ENCODE measurements at regions not wholly inside any gene's neighbourhood (a gene's known extent, or its start where the extent isn't known, plus 50 kb on each side); places are given as distances from the start of the nearest gene placed in this dataset.

GRCh38 chr2:83873110-83873509, 586.0 kb downstream of the SUCLG1 start:
- ChIA-PET POLR2A (no interaction called here), CTCF (no interaction called here)
- in situ Hi-C loops (cut with HindIII; ENCODE audit: low pct_unique_long_range_greater_than_20kb, low sequenced_read_pairs) (no loop called here), intact Hi-C loops (cut with micrococcal nuclease; ENCODE audit: unreplicated experiment) (no loop called here)
- Histone ChIP-seq H3K36me3 (ENCODE audit: control insufficient read depth, insufficient read depth, low read length) (no peaks in the 10 kb centered on the region), H3K4me3 (ENCODE audit: low read depth in 2 of 2, low read length in 2 of 2) (no peak overlapping the region), H3K4me1 (ENCODE audit: control insufficient read depth, insufficient read depth, low read length) (no peaks in the 10 kb centered on the region), H3K27me3 (ENCODE audit: control insufficient read depth, insufficient read depth, low read length) (no peaks in the 10 kb centered on the region), H3K9me3 (ENCODE audit: control insufficient read depth, insufficient read depth, low read depth, low read length) (no peaks in the 10 kb centered on the region), H3K27ac (ENCODE audit: low read length) (no peak overlapping the region)
- ATAC-seq: no peak
- no peak for DNase-seq (ENCODE audit: low read depth, low spot score)
- no TSS peak for BruUV-seq (replicated peaks)
- TF ChIP-seq SIN3A (IDR thresholded peaks at IDR 0.05; ENCODE audit: borderline replicate concordance, insufficient read depth, low read depth, low read length) (no peak), TCF7L2 (IDR thresholded peaks at IDR 0.05; ENCODE audit: low read depth, low read length) (no peak), REST (IDR thresholded peaks at IDR 0.05; ENCODE audit: insufficient read depth in 1 of 2, low read depth in 2 of 2, low read length in 1 of 2) (no peak), CTCF (IDR thresholded peaks at IDR 0.05) (no peak), POLR2AphosphoS5 (IDR thresholded peaks at IDR 0.05; ENCODE audit: low read depth, low read length) (no peak)

- ChIA-PET POLR2A (no interaction called here), CTCF (no interaction called here)
- Histone ChIP-seq H3K27me3 (ENCODE audit: control insufficient read depth, insufficient read depth, low read length) (no peaks in the 10 kb centered on the region), H3K27ac (ENCODE audit: low read length) (no peak overlapping the region), H3K36me3 (ENCODE audit: control insufficient read depth, insufficient read depth, low read length) (no peaks in the 10 kb centered on the region; the same call in 1 of the 2 replicates), H3K4me3 (ENCODE audit: low read depth in 2 of 2, low read length in 2 of 2) (no peak overlapping the region), H3K4me1 (ENCODE audit: control insufficient read depth, insufficient read depth, low read length) (no peaks in the 10 kb centered on the region), H3K9me3 (ENCODE audit: control insufficient read depth, insufficient read depth, low read depth, low read length) (no peaks in the 10 kb centered on the region)
- intact Hi-C loops (cut with micrococcal nuclease; ENCODE audit: unreplicated experiment): no loop called here
- no peak for TF ChIP-seq SIN3A (IDR thresholded peaks at IDR 0.05; ENCODE audit: borderline replicate concordance, insufficient read depth, low read depth, low read length)
- TF ChIP-seq POLR2AphosphoS5 (IDR thresholded peaks at IDR 0.05; ENCODE audit: low read depth, low read length): no peak
- no peak for TF ChIP-seq TCF7L2 (IDR thresholded peaks at IDR 0.05; ENCODE audit: low read depth, low read length)
- TF ChIP-seq CTCF (IDR thresholded peaks at IDR 0.05): no peak
- no peak for TF ChIP-seq REST (IDR thresholded peaks at IDR 0.05; ENCODE audit: insufficient read depth in 1 of 2, low read depth in 2 of 2, low read length in 1 of 2)
- BruUV-seq (replicated peaks): no TSS peak
- in situ Hi-C loops (cut with HindIII; ENCODE audit: low pct_unique_long_range_greater_than_20kb, low sequenced_read_pairs): no loop called here
- no peak for DNase-seq (ENCODE audit: low read depth, low spot score)
- no peak for ATAC-seq
Observed at GRCh38 chr2:83866211-83866610, 592.9 kb downstream of the SUCLG1 start.

Measured in Panc1 (cell line).